DND-41 (cell line): ENCODE measurements at regions not wholly inside any gene's neighbourhood (a gene's known extent, or its start where the extent isn't known, plus 50 kb on each side); places are given as distances from the start of the nearest gene placed in this dataset.
A peak's percentile ranks its signal among the peaks of the same experiment; 100 is the strongest.

Source experiments
- CTCF ChIP-seq: IDR thresholded peaks from 2 replicates; pipeline ENCODE4 v1.5.1; 2012; ENCODE audit warnings: borderline replicate concordance, low read length, moderate library complexity, mild to moderate bottlenecking; ENCODE audit not compliant: poor library complexity, severe bottlenecking; ENCODE audit errors: extremely low read depth
- EZH2 ChIP-seq: IDR thresholded peaks from 3 replicates; pipeline ENCODE4 v1.6.1; 2012; ENCODE audit warnings: borderline replicate concordance, low read depth, mild to moderate bottlenecking, moderate library complexity, low read length, inconsistent platforms; ENCODE audit not compliant: severe bottlenecking

- TF ChIP-seq CTCF, result peak; percentile 6
- TF ChIP-seq EZH2, result no peak
These were observed 653.7 kb downstream of the MTRR start for GRCh38 chr5:8522646-8523045.
